ENCODE measurements at regions not wholly inside any gene's neighbourhood (a gene's known extent, or its start where the extent isn't known, plus 50 kb on each side); places are given as distances from the start of the nearest gene placed in this dataset.

DNA sequence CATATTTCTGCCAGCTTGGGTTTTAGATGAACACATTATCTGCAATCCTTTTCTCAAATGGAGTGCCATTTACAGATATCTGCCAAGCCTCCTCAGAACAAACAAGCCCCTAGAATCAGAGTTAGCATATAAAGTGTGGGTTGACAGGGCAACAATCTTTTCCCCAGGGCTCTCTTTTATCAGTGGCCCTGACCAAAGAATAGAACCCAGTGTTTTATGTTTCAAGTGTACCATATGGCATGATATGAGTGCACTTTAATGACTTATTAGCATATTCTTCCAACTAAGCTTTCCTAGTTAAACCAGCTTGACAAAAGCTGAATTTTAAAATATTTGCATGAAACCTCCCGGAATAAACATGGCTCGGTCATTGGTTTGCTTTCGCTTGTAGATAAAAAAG lies 57.3 kb downstream of the EVX1 start:
- DNase-seq (ENCODE audit: low spot score) = no peak
- Mint-ChIP-seq H3K4me3 (ENCODE audit: unreplicated experiment) (no peak overlapping the region), H3K36me3 (ENCODE audit: low read depth, unreplicated experiment) (no peaks in the 10 kb centered on the region), H3K9me3 (ENCODE audit: unreplicated experiment) (no peaks in the 10 kb centered on the region), H3K4me1 (ENCODE audit: unreplicated experiment) (peaks cover 12% of the 10 kb centered on the region), H3K27ac (ENCODE audit: unreplicated experiment) (no peak overlapping the region), H3K27me3 (ENCODE audit: unreplicated experiment) (no peaks in the 10 kb centered on the region)
- no peak for TF ChIP-seq CTCF (IDR thresholded peaks at IDR 0.05; ENCODE audit: unreplicated experiment)

GRCh38 chr7:27300421-27300820 lies 57.8 kb downstream of the EVX1 start:
- peaks cover 18% of the 10 kb centered on the region for H3K4me1 Mint-ChIP-seq (ENCODE audit: unreplicated experiment)
- H3K36me3 Mint-ChIP-seq (ENCODE audit: low read depth, unreplicated experiment) = no peaks in the 10 kb centered on the region
- no peaks in the 10 kb centered on the region for H3K9me3 Mint-ChIP-seq (ENCODE audit: unreplicated experiment)

GRCh38 chr7:27302590-27302989 lies 60.0 kb downstream of the EVX1 start:
- Mint-ChIP-seq H3K36me3 (ENCODE audit: low read depth, unreplicated experiment) (no peaks in the 10 kb centered on the region), H3K4me3 (ENCODE audit: unreplicated experiment) (no peak overlapping the region), H3K27me3 (ENCODE audit: unreplicated experiment) (no peaks in the 10 kb centered on the region), H3K9me3 (ENCODE audit: unreplicated experiment) (no peaks in the 10 kb centered on the region), H3K27ac (ENCODE audit: unreplicated experiment) (no peak overlapping the region), H3K4me1 (ENCODE audit: unreplicated experiment) (peaks cover 13% of the 10 kb centered on the region)
- TF ChIP-seq CTCF (IDR thresholded peaks at IDR 0.05; ENCODE audit: unreplicated experiment) = no peak
- DNase-seq (ENCODE audit: low spot score) = no peak

More at GRCh38 chr7:27300421-27300820, 57.8 kb downstream of the EVX1 start:
- DNase-seq (ENCODE audit: low spot score) = no peak
- H3K27ac Mint-ChIP-seq (ENCODE audit: unreplicated experiment) = no peak overlapping the region
- H3K27me3 Mint-ChIP-seq (ENCODE audit: unreplicated experiment) = no peaks in the 10 kb centered on the region
- H3K4me3 Mint-ChIP-seq (ENCODE audit: unreplicated experiment) = no peak overlapping the region
- TF ChIP-seq CTCF (IDR thresholded peaks at IDR 0.05; ENCODE audit: unreplicated experiment) = no peak

- DNase-seq (ENCODE audit: low spot score) = no peak
- no peak overlapping the region for H3K4me3 Mint-ChIP-seq (ENCODE audit: unreplicated experiment)
- H3K27me3 Mint-ChIP-seq (ENCODE audit: unreplicated experiment) = no peaks in the 10 kb centered on the region
- H3K27ac Mint-ChIP-seq (ENCODE audit: unreplicated experiment) = no peak overlapping the region
- no peak for TF ChIP-seq CTCF (IDR thresholded peaks at IDR 0.05; ENCODE audit: unreplicated experiment)
- H3K4me1 Mint-ChIP-seq (ENCODE audit: unreplicated experiment) = peaks cover 13% of the 10 kb centered on the region
- no peaks in the 10 kb centered on the region for H3K36me3 Mint-ChIP-seq (ENCODE audit: low read depth, unreplicated experiment)
- H3K9me3 Mint-ChIP-seq (ENCODE audit: unreplicated experiment) = no peaks in the 10 kb centered on the region
These were observed 60.4 kb downstream of the EVX1 start for GRCh38 chr7:27303026-27303425.

- H3K4me1 Mint-ChIP-seq (ENCODE audit: unreplicated experiment) = peaks cover 6% of the 10 kb centered on the region
- no peak overlapping the region for H3K27ac Mint-ChIP-seq (ENCODE audit: unreplicated experiment)
- H3K9me3 Mint-ChIP-seq (ENCODE audit: unreplicated experiment) = no peaks in the 10 kb centered on the region
- H3K27me3 Mint-ChIP-seq (ENCODE audit: unreplicated experiment) = no peaks in the 10 kb centered on the region
- H3K36me3 Mint-ChIP-seq (ENCODE audit: low read depth, unreplicated experiment) = no peaks in the 10 kb centered on the region
- no peak for DNase-seq (ENCODE audit: low spot score)
- TF ChIP-seq CTCF (IDR thresholded peaks at IDR 0.05; ENCODE audit: unreplicated experiment) = no peak
- no peak overlapping the region for H3K4me3 Mint-ChIP-seq (ENCODE audit: unreplicated experiment)
These were observed 63.3 kb downstream of the EVX1 start for GRCh38 chr7:27305854-27306253.
